Loucy (cell line): ENCODE measurements at regions not wholly inside any gene's neighbourhood (a gene's known extent, or its start where the extent isn't known, plus 50 kb on each side); places are given as distances from the start of the nearest gene placed in this dataset.
"Not testable (repeated sequence)": the region's sequence is repeated elsewhere in the genome, so short reads cannot be mapped to it uniquely, and the experiment has no call there.

ENCODE experiments used
- H2AFZ ChIP-seq: fragments of 200-600 bp; sonication (generic); 2 replicates; pipeline ENCODE4 v1.6.0; 2016; ENCODE audit warnings: antibody characterized with exemption, mild to moderate bottlenecking, low read length, moderate library complexity
- H3F3A ChIP-seq: fragments of 200-600 bp; 2 replicates; pipeline ENCODE4 v1.6.0; 2016; ENCODE audit warnings: antibody characterized with exemption, low read depth, mild to moderate bottlenecking
- H3K27me3 ChIP-seq: fragments of 200-600 bp; sonication (generic); 2 replicates; pipeline ENCODE4 v1.6.1; 2014; ENCODE audit warnings: low read length, mild to moderate bottlenecking; ENCODE audit not compliant: insufficient read depth, poor library complexity, severe bottlenecking
- H3K36me3 ChIP-seq: fragments of 200-600 bp; sonication (generic); 2 replicates; pipeline ENCODE4 v1.6.1; 2016; ENCODE audit warnings: low read length; ENCODE audit not compliant: insufficient read depth
- H3K4me1 ChIP-seq: fragments of 200-600 bp; sonication (generic); 2 replicates; pipeline ENCODE4 v1.5.1; 2014; ENCODE audit warnings: low read length, mild to moderate bottlenecking; ENCODE audit not compliant: insufficient read depth, poor library complexity, severe bottlenecking
- H3K4me2 ChIP-seq: fragments of 200-600 bp; sonication (generic); 2 replicates; pipeline ENCODE4 v1.6.0; 2014; ENCODE audit warnings: antibody characterized with exemption, low read length, low read depth, mild to moderate bottlenecking; ENCODE audit not compliant: poor library complexity, severe bottlenecking
- H3K4me3 ChIP-seq: fragments of 200-600 bp; sonication (generic); 2 replicates; pipeline ENCODE4 v1.5.1; 2014; ENCODE audit warnings: low read length, mild to moderate bottlenecking, mixed read lengths; ENCODE audit not compliant: poor library complexity, severe bottlenecking
- H3K79me2 ChIP-seq: fragments of 200-600 bp; sonication (generic); 2 replicates; pipeline ENCODE4 v1.6.1; 2014; ENCODE audit warnings: low read length; ENCODE audit not compliant: insufficient read depth
- H3K9ac ChIP-seq: fragments of 200-600 bp; sonication (generic); 2 replicates; pipeline ENCODE4 v1.6.0; 2014; ENCODE audit warnings: mild to moderate bottlenecking, low read depth, low read length, moderate library complexity; ENCODE audit not compliant: poor library complexity, severe bottlenecking
- H3K9me2 ChIP-seq: fragments of 200-600 bp; sonication (generic); replicated peaks from 2 replicates; pipeline ENCODE4 v1.6.1; 2016; ENCODE audit warnings: low read depth, low read length, mixed read lengths
- H3K9me3 ChIP-seq: fragments of 200-600 bp; sonication (generic); 2 replicates; pipeline ENCODE4 v1.6.1; 2014; ENCODE audit warnings: mild to moderate bottlenecking, antibody characterized with exemption, low read length, low read depth; ENCODE audit not compliant: insufficient read depth
- H4K20me1 ChIP-seq: fragments of 200-600 bp; sonication (generic); 2 replicates; pipeline ENCODE4 v1.6.0; 2014; ENCODE audit warnings: antibody characterized with exemption, low read length, mild to moderate bottlenecking; ENCODE audit not compliant: insufficient read depth, poor library complexity, severe bottlenecking
- CTCF ChIP-seq: fragments of 200-600 bp; sonication (generic); conservative IDR thresholded peaks from 2 replicates; pipeline ENCODE4 v1.5.1; 2014; ENCODE audit warnings: mild to moderate bottlenecking, antibody characterized with exemption, low read length
- EZH2phosphoT487 ChIP-seq: fragments of 200-600 bp; IDR thresholded peaks from 2 replicates; pipeline ENCODE4 v1.6.1; 2018; ENCODE audit warnings: antibody characterized with exemption, mild to moderate bottlenecking, moderate library complexity, borderline replicate concordance

DNA sequence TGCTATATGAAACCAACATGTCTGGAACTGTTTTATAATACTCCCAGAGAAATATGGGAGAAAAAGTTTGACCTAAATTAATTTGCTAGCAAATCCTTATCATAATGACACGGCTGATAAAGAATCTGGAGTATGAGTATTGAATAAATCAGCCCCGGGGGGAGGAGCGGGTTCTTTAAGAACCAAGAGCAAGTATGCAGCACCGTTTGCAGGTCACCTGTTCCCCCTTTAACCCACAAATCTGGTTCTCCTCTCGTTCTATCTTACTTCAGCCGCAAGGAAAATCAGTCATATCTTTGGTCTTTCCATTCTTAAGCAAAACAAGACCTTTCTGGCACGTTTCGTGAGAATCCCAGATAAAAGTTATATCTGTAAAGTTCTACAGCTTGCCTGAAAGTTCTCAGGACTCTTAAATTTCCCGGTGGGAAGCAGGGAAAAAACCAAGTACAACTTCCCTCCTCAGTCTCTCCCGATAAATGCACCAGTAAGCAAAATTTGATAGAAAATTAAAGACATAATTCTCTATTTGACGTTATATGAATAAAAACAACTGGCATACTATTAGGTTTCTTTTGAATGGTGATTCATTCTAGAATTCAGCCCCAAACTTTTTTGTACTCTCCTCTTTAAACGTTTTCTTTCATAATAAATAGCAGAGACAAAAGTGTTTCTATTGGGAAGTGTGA lies 348.6 kb downstream of the ZBBX start:
- no peak overlapping the region for H3K4me2 ChIP-seq
- no peaks in the 10 kb centered on the region for H3F3A ChIP-seq
- no peaks in the 10 kb centered on the region for H3K9me3 ChIP-seq
- no peaks in the 10 kb centered on the region for H3K36me3 ChIP-seq
- no peaks in the 10 kb centered on the region for H3K27me3 ChIP-seq
- no peak overlapping the region for H3K9ac ChIP-seq
- TF ChIP-seq EZH2phosphoT487 = no peak
- no peaks in the 10 kb centered on the region for H4K20me1 ChIP-seq
- no peak overlapping the region for H2AFZ ChIP-seq
- H3K79me2 ChIP-seq = no peaks in the 10 kb centered on the region
- H3K9me2 ChIP-seq = no peaks in the 10 kb centered on the region
- H3K4me3 ChIP-seq = no peak overlapping the region
- H3K4me1 ChIP-seq = no peaks in the 10 kb centered on the region

DNA sequence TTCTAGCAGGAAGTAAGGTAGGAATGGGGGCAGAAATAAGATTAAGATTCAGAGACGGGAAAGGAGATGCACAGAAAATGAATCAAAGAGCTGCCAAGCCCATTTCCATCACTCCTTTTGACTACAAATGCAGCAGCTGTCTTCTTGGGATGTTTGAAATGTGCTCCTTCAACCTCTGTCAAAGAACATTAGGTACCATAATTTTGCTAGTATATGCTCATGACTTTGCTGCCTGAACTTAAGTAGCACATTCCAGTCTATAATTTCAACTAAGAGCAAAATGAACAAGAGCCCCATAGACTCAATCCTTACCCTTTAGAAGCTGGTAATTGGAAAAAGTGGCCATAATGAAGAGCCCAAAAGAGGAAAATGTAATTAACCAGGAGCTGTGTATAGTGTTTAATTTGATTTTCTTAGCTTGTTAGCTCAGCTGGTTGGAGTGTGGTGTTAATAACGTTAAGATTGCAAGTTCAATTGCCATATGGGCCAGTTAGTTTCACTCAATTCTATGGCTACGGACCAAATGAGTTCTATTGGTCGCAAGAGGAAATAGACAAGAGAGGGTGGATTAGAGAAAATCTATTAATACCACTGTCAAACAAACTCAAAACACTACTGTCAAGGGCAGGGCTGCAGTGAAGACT lies 349.9 kb downstream of the ZBBX start:
- Histone ChIP-seq H3K4me2 (no peak overlapping the region), H3K9me3 (no peaks in the 10 kb centered on the region), H3K36me3 (no peaks in the 10 kb centered on the region)

GRCh38 chr3:167019503-167019902 lies 360.6 kb downstream of the ZBBX start:
- not testable (repeated sequence) for H3K9me3 ChIP-seq, H3K27me3 ChIP-seq, H3K9ac ChIP-seq

More for the DNA sequence above, 349.9 kb downstream of the ZBBX start:
- H3K27me3 ChIP-seq = no peaks in the 10 kb centered on the region
- H2AFZ ChIP-seq = no peak overlapping the region
- H4K20me1 ChIP-seq = no peaks in the 10 kb centered on the region
- H3K9ac ChIP-seq = no peak overlapping the region
- H3K79me2 ChIP-seq = no peaks in the 10 kb centered on the region
- H3K9me2 ChIP-seq = no peaks in the 10 kb centered on the region
- no peak overlapping the region for H3K4me3 ChIP-seq
- TF ChIP-seq EZH2phosphoT487 = no peak
- TF ChIP-seq CTCF = no peak
- H3K4me1 ChIP-seq = no peaks in the 10 kb centered on the region
- no peaks in the 10 kb centered on the region for H3F3A ChIP-seq

DNA sequence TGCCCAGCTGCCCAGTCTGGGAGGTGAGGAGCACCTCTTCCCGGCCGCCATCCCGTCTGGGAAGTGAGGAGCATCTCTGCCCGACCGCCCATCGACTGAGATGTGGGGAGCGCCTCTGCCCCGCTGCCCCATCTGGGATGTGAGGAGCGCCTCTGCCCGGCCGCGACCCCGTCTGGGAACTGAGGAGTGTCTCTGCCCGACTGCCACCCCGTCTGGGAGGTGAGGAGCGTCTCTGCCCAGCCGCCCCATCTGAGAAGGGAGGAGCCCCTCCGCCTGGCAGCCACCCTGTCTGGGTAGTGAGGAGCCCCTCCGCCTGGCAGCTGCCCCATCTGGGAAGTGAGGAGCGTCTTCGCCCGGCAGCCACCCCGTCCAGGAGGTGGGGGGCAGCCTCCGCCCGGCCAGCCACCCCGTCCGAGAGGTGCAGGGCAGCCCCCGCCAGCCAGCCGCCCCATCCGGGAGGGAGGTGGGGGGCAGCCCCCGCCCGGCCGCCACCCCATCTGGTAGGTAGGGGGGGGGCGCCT lies 361.4 kb downstream of the ZBBX start:
- not testable (repeated sequence) for H3K9ac ChIP-seq, H3F3A ChIP-seq, H3K4me3 ChIP-seq, H3K79me2 ChIP-seq, H3K36me3 ChIP-seq, H2AFZ ChIP-seq, H3K27me3 ChIP-seq, H4K20me1 ChIP-seq, H3K9me3 ChIP-seq, H3K4me2 ChIP-seq, H3K4me1 ChIP-seq, H3K9me2 ChIP-seq

More at GRCh38 chr3:167019503-167019902, 360.6 kb downstream of the ZBBX start:
- not testable (repeated sequence) for H2AFZ ChIP-seq, H3K4me2 ChIP-seq, H3F3A ChIP-seq, H3K9me2 ChIP-seq, H3K79me2 ChIP-seq, H3K36me3 ChIP-seq, H4K20me1 ChIP-seq, H3K4me1 ChIP-seq, H3K4me3 ChIP-seq
